Caco-2 (cell line): ENCODE measurements at regions not wholly inside any gene's neighbourhood (a gene's known extent, or its start where the extent isn't known, plus 50 kb on each side); places are given as distances from the start of the nearest gene placed in this dataset.

Experiments used
- BruUV-seq: library from RNA; stranded (reverse); fragments of 400-500 nt; replicated peaks from 2 replicates; lab custom pipeline; 2021; lab: Mats Ljungman, UMichigan
- CTCF ChIA-PET: fragments of 300-600 bp; sonication (Branson Sonifier 250); formaldehyde crosslinking; loops from one replicate; lab custom pipeline; 2022; ENCODE audit warnings: antibody characterized with exemption; lab: Charles Lee
- POLR2A ChIA-PET: fragments of 300-600 bp; sonication (Branson Sonifier 250); formaldehyde crosslinking; loops from one replicate; lab custom pipeline; 2022; ENCODE audit warnings: antibody characterized with exemption; lab: Charles Lee
- DNase-seq, 2 experiments: peaks; one replicate each; pipeline versions ENCODE4 v3.0.0 to v3.0.0-alpha.2; 2020 to 2022
- H3K27me3 ChIP-seq: replicated peaks from 2 replicates; pipeline ENCODE4 v1.6.0; 2011; ENCODE audit warnings: low read length; ENCODE audit not compliant: control insufficient read depth, insufficient read depth
- H3K36me3 ChIP-seq: 2 replicates; pipeline ENCODE4 v1.5.1; 2011; ENCODE audit warnings: low read length; ENCODE audit not compliant: control insufficient read depth, insufficient read depth
- H3K4me1 ChIP-seq: fragments of 250-450 bp; sonication (Bioruptor Pico); 2 replicates; pipeline ENCODE4 v1.5.1; 2020; ENCODE audit warnings: mild to moderate bottlenecking
- H3K4me3 ChIP-seq: 2 replicates; pipeline ENCODE4 v1.5.1; 2011; ENCODE audit warnings: low read depth, mild to moderate bottlenecking, control low read depth, low read length
- H3K9me3 ChIP-seq: fragments of 250-450 bp; sonication (Bioruptor Pico); 2 replicates; pipeline ENCODE4 v1.5.1; 2020; ENCODE audit warnings: mild to moderate bottlenecking, moderate library complexity
- H3K27ac Mint-ChIP-seq: one replicate; pipeline ENCODE4 v1.8.0; 2022; ENCODE audit warnings: mixed read lengths; ENCODE audit not compliant: unreplicated experiment
- H3K27me3 Mint-ChIP-seq: one replicate; pipeline ENCODE4 v1.8.0; 2022; ENCODE audit warnings: mixed read lengths; ENCODE audit not compliant: insufficient read depth, unreplicated experiment
- H3K36me3 Mint-ChIP-seq: one replicate; pipeline ENCODE4 v1.8.0; 2022; ENCODE audit warnings: mild to moderate bottlenecking, mixed read lengths; ENCODE audit not compliant: insufficient read depth, unreplicated experiment
- H3K4me1 Mint-ChIP-seq: one replicate; pipeline ENCODE4 v1.8.0; 2022; ENCODE audit warnings: low read depth, mixed read lengths; ENCODE audit not compliant: unreplicated experiment
- H3K4me3 Mint-ChIP-seq: one replicate; pipeline ENCODE4 v1.8.0; 2022; ENCODE audit warnings: mild to moderate bottlenecking, moderate library complexity, mixed read lengths; ENCODE audit not compliant: unreplicated experiment
- H3K9me3 Mint-ChIP-seq: one replicate; pipeline ENCODE4 v1.8.0; 2022; ENCODE audit warnings: mixed read lengths; ENCODE audit not compliant: unreplicated experiment
- CTCF ChIP-seq, 2 experiments: fragments of 200-600 bp in 1 of 2; IDR thresholded peaks; 1 replicate in 1 of 2; 2 replicates in 1 of 2; pipeline versions ENCODE4 v1.5.1 to v1.8.0; 2011 to 2022; ENCODE audit warnings: antibody characterized with exemption in 1 of 2, control low read depth in 1 of 2, inconsistent platforms in 1 of 2, low read depth in 1 of 2, low read length in 1 of 2, mild to moderate bottlenecking in 1 of 2, moderate library complexity in 1 of 2; ENCODE audit not compliant: insufficient read depth in 1 of 2, severe bottlenecking in 1 of 2, unreplicated experiment in 1 of 2
- intact Hi-C: fragments of 100-400 bp; cut with micrococcal nuclease; formaldehyde crosslinking; loops from one replicate; pipeline ENCODE4 v1.10.0; 2022; ENCODE audit not compliant: unreplicated experiment

- no peaks in the 10 kb centered on the region for H3K36me3 Mint-ChIP-seq
- no peaks in the 10 kb centered on the region for H3K27me3 ChIP-seq
- ChIA-PET POLR2A (no interaction called here), CTCF (no interaction called here)
- H3K27me3 Mint-ChIP-seq: no peaks in the 10 kb centered on the region
- no peak overlapping the region for H3K4me3 Mint-ChIP-seq
- peaks cover 19% of the 10 kb centered on the region for H3K9me3 Mint-ChIP-seq
- H3K4me1 ChIP-seq: no peaks in the 10 kb centered on the region
- H3K4me3 ChIP-seq: no peak overlapping the region
- H3K9me3 ChIP-seq: no peaks in the 10 kb centered on the region; the same call in 1 of the 2 replicates
- H3K27ac Mint-ChIP-seq: no peak overlapping the region
- BruUV-seq: no TSS peak
- DNase-seq: no peak
- no peak for TF ChIP-seq CTCF (IDR thresholded peaks at IDR 0.05; ENCODE audit: insufficient read depth in 1 of 2, low read depth in 1 of 2, low read length in 1 of 2, severe bottlenecking in 1 of 2, unreplicated experiment in 1 of 2)
- H3K4me1 Mint-ChIP-seq: no peaks in the 10 kb centered on the region
- no peaks in the 10 kb centered on the region for H3K36me3 ChIP-seq
- intact Hi-C loops: no loop called here
Observed at GRCh38 chr6:4637691-4638433, 138.3 kb upstream of the CDYL start.

GRCh38 chr6:4636881-4637224, 139.4 kb upstream of the CDYL start:
- CTCF ChIA-PET: no interaction called here
- no peak for DNase-seq
- intact Hi-C loops: no loop called here
- Histone ChIP-seq H3K4me3 (no peak overlapping the region), H3K27me3 (no peaks in the 10 kb centered on the region), H3K9me3 (no peaks in the 10 kb centered on the region; the same call in 1 of the 2 replicates), H3K4me1 (no peaks in the 10 kb centered on the region), H3K36me3 (no peaks in the 10 kb centered on the region)
- POLR2A ChIA-PET: no interaction called here
- Mint-ChIP-seq H3K27ac (no peak overlapping the region), H3K9me3 (peaks cover 19% of the 10 kb centered on the region), H3K36me3 (no peaks in the 10 kb centered on the region), H3K4me3 (no peak overlapping the region), H3K27me3 (no peaks in the 10 kb centered on the region), H3K4me1 (no peaks in the 10 kb centered on the region)
- no peak for TF ChIP-seq CTCF (IDR thresholded peaks at IDR 0.05; ENCODE audit: insufficient read depth in 1 of 2, low read depth in 1 of 2, low read length in 1 of 2, severe bottlenecking in 1 of 2, unreplicated experiment in 1 of 2)
- no TSS peak for BruUV-seq

GRCh38 chr6:4636191-4636880, 139.9 kb upstream of the CDYL start:
- Mint-ChIP-seq H3K36me3 (no peaks in the 10 kb centered on the region), H3K4me1 (no peaks in the 10 kb centered on the region), H3K27me3 (no peaks in the 10 kb centered on the region), H3K4me3 (no peak overlapping the region), H3K9me3 (peaks cover 19% of the 10 kb centered on the region), H3K27ac (no peak overlapping the region)
- no peaks in the 10 kb centered on the region; the same call in 1 of the 2 replicates for H3K9me3 ChIP-seq
- intact Hi-C loops: no loop called here
- ChIA-PET POLR2A (no interaction called here), CTCF (no interaction called here)
- H3K4me1 ChIP-seq: no peaks in the 10 kb centered on the region
- H3K36me3 ChIP-seq: no peaks in the 10 kb centered on the region
- no peak for DNase-seq
- H3K27me3 ChIP-seq: no peaks in the 10 kb centered on the region
- H3K4me3 ChIP-seq: no peak overlapping the region
- no peak for TF ChIP-seq CTCF (IDR thresholded peaks at IDR 0.05; ENCODE audit: insufficient read depth in 1 of 2, low read depth in 1 of 2, low read length in 1 of 2, severe bottlenecking in 1 of 2, unreplicated experiment in 1 of 2)
- BruUV-seq: no TSS peak
